ENCODE measurements at regions not wholly inside any gene's neighbourhood (a gene's known extent, or its start where the extent isn't known, plus 50 kb on each side); places are given as distances from the start of the nearest gene placed in this dataset.

GRCh38 chr2:117645458-117645857 is 169.0 kb upstream of the DDX18 start:
- Histone ChIP-seq H2BK5ac (ENCODE audit: low read depth, low read length) (no peak overlapping the region), H2AK5ac (ENCODE audit: low read depth, low read length) (no peak overlapping the region), H3K79me2 (ENCODE audit: control insufficient read depth in 1 of 2, insufficient read depth in 2 of 2, low read length in 2 of 2) (no peaks in the 10 kb centered on the region), H4K91ac (replicated peaks; ENCODE audit: insufficient read length, low read length) (no peak overlapping the region), H3K9ac (replicated peaks in 1 of 4; ENCODE audit: extremely low read depth in 1 of 4, low read depth in 3 of 4, low read length in 3 of 4) (no peak overlapping the region), H3K23me2 (ENCODE audit: low read depth, low read length) (no peaks in the 10 kb centered on the region), H3K36me3 (ENCODE audit: control insufficient read depth in 2 of 4, insufficient read depth in 4 of 4, low read length in 3 of 4) (no peaks in the 10 kb centered on the region), H2AFZ (ENCODE audit: low read length) (no peak overlapping the region), H3K56ac (replicated peaks; ENCODE audit: insufficient read length, low read depth, low read length) (no peak overlapping the region), H3K4ac (replicated peaks; ENCODE audit: insufficient read length, low read depth, low read length) (no peak overlapping the region), H2BK15ac (ENCODE audit: low read length) (no peak overlapping the region), H3K18ac (ENCODE audit: extremely low read depth, low read length) (no peak overlapping the region), H4K20me1 (replicated peaks in 1 of 2; ENCODE audit: control insufficient read depth in 1 of 2, insufficient read depth in 2 of 2, low read length in 2 of 2) (no peaks in the 10 kb centered on the region), H2BK12ac (ENCODE audit: low read depth, low read length) (no peak overlapping the region), H4K5ac (ENCODE audit: insufficient read length, low read depth, low read length) (no peak overlapping the region), H3K27ac (ENCODE audit: low read depth, low read length) (no peak overlapping the region), H3K4me3 (ENCODE audit: extremely low read depth in 1 of 4, insufficient read depth in 2 of 4, low read depth in 3 of 4, low read length in 4 of 4) (no peak overlapping the region), H3K4me1 (replicated peaks in 1 of 4; ENCODE audit: control insufficient read depth in 3 of 4, insufficient read depth in 4 of 4, low read length in 3 of 4) (no peaks in the 10 kb centered on the region), H3K23ac (ENCODE audit: insufficient read length) (no peak overlapping the region), H3K4me2 (ENCODE audit: insufficient read depth in 1 of 2, low read depth in 2 of 2, low read length in 2 of 2) (no peak overlapping the region), H4K8ac (ENCODE audit: extremely low read depth, insufficient read depth, low read length) (no peak overlapping the region), H2BK20ac (ENCODE audit: low read length) (no peak overlapping the region), H3K27me3 (replicated peaks in 1 of 4; ENCODE audit: control insufficient read depth in 3 of 4, extremely low read depth in 1 of 4, insufficient read depth in 3 of 4, low read length in 3 of 4) (no peaks in the 10 kb centered on the region), H2BK120ac (replicated peaks; ENCODE audit: low read depth, low read length) (no peak overlapping the region), H3K14ac (ENCODE audit: insufficient read length) (no peak overlapping the region), H3K9me3 (ENCODE audit: insufficient read depth in 2 of 2, low read depth in 1 of 2, low read length in 1 of 2) (peaks cover 0 to 4% of the 10 kb centered on the region in 2 experiments; a peak in 1 of 4 replicates), H3K79me1 (ENCODE audit: low read depth, low read length) (no peaks in the 10 kb centered on the region)
- DNase-seq (ENCODE audit: low read depth in 1 of 2, low spot score in 2 of 2) (no peak), FAIRE-seq (no peak)
- CTCF ChIA-PET (ENCODE audit: partially characterized antibody): interaction anchor here (1.4 to 2.0 kb wide), 2 partner anchors 26 to 74 kb away, joined by 4 to 5 read pairs; no protein-coding TSS in a partner anchor
- POLR2A ChIA-PET (ENCODE audit: partially characterized antibody): no interaction called here
- 60% methylated on average over 3 of the region's 3 CpGs; no CpG with 5 or more reads in 1 of the 2 experiments for WGBS, 2 experiments (ENCODE audit: extremely low coverage in 1 of 2, insufficient coverage in 1 of 2, insufficient read length in 1 of 2, insufficient replicate concordance in 2 of 2, low coverage in 1 of 2, low lambda C conversion rate in 2 of 2, missing lambda C conversion rate in 1 of 2)
- TF ChIP-seq POU5F1 (IDR thresholded peaks at IDR 0.05; ENCODE audit: low read depth, low read length): no peak
- TF ChIP-seq CREB1 (IDR thresholded peaks at IDR 0.05): no peak
- no peak for TF ChIP-seq YY1 (IDR thresholded peaks at IDR 0.05; ENCODE audit: low read depth, low read length)
- no peak for TF ChIP-seq RXRA (IDR thresholded peaks at IDR 0.05; ENCODE audit: insufficient read depth, low read depth, low read length)
